GM12878 (cell line): ENCODE measurements at regions not wholly inside any gene's neighbourhood (a gene's known extent, or its start where the extent isn't known, plus 50 kb on each side); places are given as distances from the start of the nearest gene placed in this dataset.

ENCODE experiments used
- ATAC-seq: fragments of 200-7000 bp; cut with Tn5 transposase; 3 replicates; pipeline ENCODE4 v1.9.1; 2020; ENCODE audit warnings: mild to moderate bottlenecking, moderate library complexity
- BruUV-seq: library from RNA; stranded (reverse); fragments of 400-500 nt; replicated peaks from 2 replicates; lab custom pipeline; 2021; lab: Mats Ljungman, UMichigan
- CTCF ChIA-PET: fragments of 300-600 bp; sonication (Branson Sonifier 250); formaldehyde crosslinking; extraction: SDS; loops from one replicate; lab custom pipeline; 2021; ENCODE audit warnings: inconsistent platforms; lab: Yijun Ruan, JAX
- POLR2A ChIA-PET: fragments of 350-600 bp; formaldehyde crosslinking; extraction: SDS; loops from one replicate; lab custom pipeline; 2021; ENCODE audit warnings: inconsistent platforms; lab: Charles Lee
- RAD21 ChIA-PET: fragments of 300-600 bp; sonication (Branson Sonifier 250); formaldehyde crosslinking; loops from one replicate; lab custom pipeline; 2023; ENCODE audit warnings: antibody characterized with exemption; ENCODE audit not compliant: unreplicated experiment; lab: Charles Lee
- SMC1A ChIA-PET: fragments of 300-600 bp; sonication (Branson Sonifier 250); formaldehyde crosslinking; loops from one replicate; lab custom pipeline; 2023; ENCODE audit not compliant: unreplicated experiment, uncharacterized antibody; lab: Charles Lee
- DNase-seq: peaks from one replicate; pipeline ENCODE4 v3.0.0-alpha.2; 2011; ENCODE audit warnings: low read depth, low spot score
- FAIRE-seq: peaks from 3 replicates; lab custom pipeline; 2011; peaks lifted over from hg19 to GRCh38; lab: Jason Lieb, UNC
- H2AFZ ChIP-seq: 2 replicates; pipeline ENCODE4 v1.6.0; 2011; ENCODE audit warnings: low read depth, low read length, control low read depth; ENCODE audit not compliant: control insufficient read depth
- H3K27ac ChIP-seq: 2 replicates; pipeline ENCODE4 v1.5.1; 2011; ENCODE audit warnings: control low read depth; ENCODE audit not compliant: control insufficient read depth, insufficient read depth
- H3K27me3 ChIP-seq, 2 experiments: replicated peaks in 1 of 2; 2 replicates each; pipeline versions ENCODE4 v1.6.0 to v1.6.1; 2011; ENCODE audit warnings: low read length in 1 of 2; ENCODE audit not compliant: control insufficient read depth in 2 of 2, insufficient read depth in 2 of 2
- H3K36me3 ChIP-seq, 2 experiments: 2 replicates each; pipeline ENCODE4 v1.5.1; 2011; ENCODE audit warnings: low read length in 1 of 2; ENCODE audit not compliant: control insufficient read depth in 2 of 2, insufficient read depth in 2 of 2
- H3K4me1 ChIP-seq: 2 replicates; pipeline ENCODE4 v1.6.1; 2011; ENCODE audit warnings: mild to moderate bottlenecking, low read length, moderate library complexity, mixed read lengths; ENCODE audit not compliant: control insufficient read depth, insufficient read depth
- H3K4me2 ChIP-seq: 2 replicates; pipeline ENCODE4 v1.6.0; 2011; ENCODE audit warnings: control low read depth; ENCODE audit not compliant: control insufficient read depth, insufficient read depth
- H3K4me3 ChIP-seq: fragments of 200-600 bp; sonication (generic); 2 replicates; pipeline ENCODE4 v1.5.1; 2016
- H3K79me2 ChIP-seq: 2 replicates; pipeline ENCODE4 v1.6.0; 2011; ENCODE audit warnings: low read length; ENCODE audit not compliant: control insufficient read depth, insufficient read depth
- H3K9ac ChIP-seq: 2 replicates; pipeline ENCODE4 v1.8.0; 2011; ENCODE audit warnings: low read length, control low read depth, mixed read lengths; ENCODE audit not compliant: control insufficient read depth, insufficient read depth
- H3K9me3 ChIP-seq: replicated peaks from 3 replicates; pipeline ENCODE4 v1.5.1; 2011; ENCODE audit warnings: mild to moderate bottlenecking, low read length; ENCODE audit not compliant: control insufficient read depth, insufficient read depth
- H4K20me1 ChIP-seq: 2 replicates; pipeline ENCODE4 v1.6.0; 2011; ENCODE audit not compliant: control insufficient read depth, insufficient read depth
- ATF3 ChIP-seq: IDR thresholded peaks from 2 replicates; pipeline ENCODE4 v1.6.1; 2011; ENCODE audit warnings: low read depth, mild to moderate bottlenecking, low read length, moderate library complexity, borderline replicate concordance; ENCODE audit errors: extremely low read depth
- BACH1 ChIP-seq: fragments of 450-650 bp; IDR thresholded peaks from 2 replicates; pipeline ENCODE4 v1.6.1; 2017; ENCODE audit warnings: mild to moderate bottlenecking, borderline replicate concordance
- BMI1 ChIP-seq: fragments of 450-650 bp; IDR thresholded peaks from 2 replicates; pipeline ENCODE4 v1.6.1; 2016; ENCODE audit warnings: mild to moderate bottlenecking, moderate library complexity, borderline replicate concordance
- EGR1 ChIP-seq, 2 experiments: IDR thresholded peaks; 1 replicate in 1 of 2; 2 replicates in 1 of 2; pipeline ENCODE4 v1.6.1; 2011 to 2012; ENCODE audit warnings: low read depth in 2 of 2, low read length in 2 of 2, borderline replicate concordance in 1 of 2, mild to moderate bottlenecking in 1 of 2, moderate library complexity in 1 of 2
- HDGF ChIP-seq: fragments of 450-650 bp; IDR thresholded peaks from 2 replicates; pipeline ENCODE4 v1.6.1; 2016; ENCODE audit warnings: antibody characterized with exemption
- LARP7 ChIP-seq: fragments of 450-650 bp; IDR thresholded peaks from 2 replicates; pipeline ENCODE4 v1.6.1; 2017; ENCODE audit warnings: mild to moderate bottlenecking
- MEF2B ChIP-seq: fragments of 450-650 bp; IDR thresholded peaks from 2 replicates; pipeline ENCODE4 v1.6.1; 2018; ENCODE audit warnings: mild to moderate bottlenecking, moderate library complexity; ENCODE audit not compliant: partially characterized antibody, poor library complexity, severe bottlenecking
- NR2F1 ChIP-seq: fragments of 450-650 bp; conservative IDR thresholded peaks from 2 replicates; pipeline ENCODE4 v1.6.1; 2017; ENCODE audit warnings: mild to moderate bottlenecking
- SP1 ChIP-seq: IDR thresholded peaks from one replicate; pipeline ENCODE4 v1.6.1; 2011; ENCODE audit warnings: low read depth, low read length
- SPI1 ChIP-seq: IDR thresholded peaks from 2 replicates; pipeline ENCODE4 v1.6.1; 2011; ENCODE audit warnings: low read depth, mild to moderate bottlenecking, low read length, moderate library complexity, borderline replicate concordance; ENCODE audit not compliant: insufficient read depth
- TAF1 ChIP-seq: IDR thresholded peaks from 2 replicates; pipeline ENCODE4 v1.6.1; 2011; ENCODE audit warnings: mild to moderate bottlenecking, low read depth, low read length, borderline replicate concordance
- TARDBP ChIP-seq: IDR thresholded peaks from 2 replicates; pipeline ENCODE4 v1.6.1; 2016; ENCODE audit warnings: borderline replicate concordance
- ZNF384 ChIP-seq: IDR thresholded peaks from 2 replicates; pipeline ENCODE4 v1.6.1; 2012; ENCODE audit warnings: low read depth, mild to moderate bottlenecking, low read length, improper control_type of control experiment, borderline replicate concordance
- WGBS: methylation state at CpG from one replicate; pipeline ENCODE4 v1.1.6; 2016; ENCODE audit warnings: low lambda C conversion rate; ENCODE audit not compliant: insufficient replicate concordance, insufficient coverage; ENCODE audit errors: missing lambda C conversion rate; 5-methylcytosine and 5-hydroxymethylcytosine counted together
- in situ Hi-C: fragments of 300-500 bp; cut with MboI; formaldehyde crosslinking; loops from 9 replicates; pipeline ENCODE4 v1.14.3; 2018; ENCODE audit warnings: mixed read lengths
- intact Hi-C: fragments of 100-400 bp; cut with micrococcal nuclease; formaldehyde crosslinking; loops from one replicate; pipeline ENCODE4 v1.14.2; 2022; ENCODE audit not compliant: unreplicated experiment
- TF ChIP-seq, protein P1 (sequence below): IDR thresholded peaks from 2 replicates; pipeline ENCODE4 v1.6.1; 2011; ENCODE audit warnings: borderline replicate concordance, low read depth, mild to moderate bottlenecking, moderate library complexity, low read length; ENCODE audit not compliant: insufficient read depth, poor library complexity, severe bottlenecking
- TF ChIP-seq, protein P2 (sequence below): fragments of 450-650 bp; IDR thresholded peaks from 2 replicates; pipeline ENCODE4 v1.6.1; 2017; ENCODE audit warnings: low read depth, mild to moderate bottlenecking, moderate library complexity

GRCh38 chrX:20394451-20394850 is 127.7 kb upstream of the RPS6KA3 start:
- Histone ChIP-seq H3K4me3 (no peak overlapping the region), H2AFZ (no peak overlapping the region), H3K36me3 (no peaks in the 10 kb centered on the region), H3K9me3 (no peaks in the 10 kb centered on the region), H3K9ac (no peak overlapping the region), H4K20me1 (no peaks in the 10 kb centered on the region), H3K4me1 (no peaks in the 10 kb centered on the region), H3K79me2 (no peaks in the 10 kb centered on the region), H3K4me2 (no peak overlapping the region), H3K27ac (no peak overlapping the region), H3K27me3 (no peaks in the 10 kb centered on the region)
- TF ChIP-seq TARDBP (no peak), HDGF (no peak), BACH1 (no peak), ATF3 (no peak), TAF1 (no peak), LARP7 (no peak), NR2F1 (no peak)
- in situ Hi-C loops (no loop called here), intact Hi-C loops (no loop called here)
- DNase-seq = no peak
- FAIRE-seq = no peak
- ChIA-PET RAD21 (no interaction called here), POLR2A (no interaction called here), SMC1A (interaction anchor here (1.5 kb wide), 1 partner anchor 11 kb away, joined by 3 read pairs; no protein-coding TSS in a partner anchor), CTCF (no interaction called here)
- no TSS peak for BruUV-seq
- 73% methylated on average over 4 of the region's 4 CpGs for WGBS
- ATAC-seq = no peak

DNA sequence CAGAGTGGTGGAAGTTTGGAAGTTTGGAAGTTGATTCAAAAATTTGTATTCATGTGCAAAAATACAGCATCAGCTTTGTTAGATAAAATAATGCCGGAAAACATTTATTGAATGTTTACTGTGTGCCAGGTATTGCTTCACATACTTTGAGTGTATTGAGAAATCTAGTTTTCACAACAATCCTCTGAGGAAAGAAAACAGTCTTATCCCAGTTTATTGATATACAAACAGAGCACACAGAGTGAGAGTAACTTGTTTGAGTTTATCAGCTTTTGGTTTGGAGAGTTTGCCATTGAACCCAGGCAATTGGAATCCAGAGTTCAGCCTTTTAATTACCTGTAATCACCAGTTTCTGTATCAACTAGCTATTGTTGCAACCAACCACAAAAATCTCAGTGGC is 127.2 kb upstream of the RPS6KA3 start:
- Histone ChIP-seq H4K20me1 (no peaks in the 10 kb centered on the region), H3K27me3 (no peaks in the 10 kb centered on the region), H3K27ac (no peak overlapping the region), H3K36me3 (no peaks in the 10 kb centered on the region), H3K9ac (no peak overlapping the region), H3K4me3 (no peak overlapping the region), H3K79me2 (no peaks in the 10 kb centered on the region), H3K9me3 (no peaks in the 10 kb centered on the region), H3K4me1 (no peaks in the 10 kb centered on the region), H3K4me2 (no peak overlapping the region), H2AFZ (no peak overlapping the region)
- ATAC-seq (no peak), FAIRE-seq (no peak), DNase-seq (no peak)
- WGBS = 95% methylated on average over 1 of the region's 1 CpG
- SMC1A ChIA-PET = interaction anchor here (1.5 kb wide), 1 partner anchor 10 kb away, joined by 3 read pairs; no protein-coding TSS in a partner anchor
- CTCF ChIA-PET = interaction anchor here (0.7 kb wide), 1 partner anchor 504 kb away, joined by 3 read pairs; no protein-coding TSS in a partner anchor
- RAD21 ChIA-PET = no interaction called here
- intact Hi-C loops = no loop called here
- in situ Hi-C loops = no loop called here
- no TSS peak for BruUV-seq
- POLR2A ChIA-PET = no interaction called here
- no peak for TF ChIP-seq SPI1
- TF ChIP-seq BMI1 = no peak
- TF ChIP-seq, protein P1, sequence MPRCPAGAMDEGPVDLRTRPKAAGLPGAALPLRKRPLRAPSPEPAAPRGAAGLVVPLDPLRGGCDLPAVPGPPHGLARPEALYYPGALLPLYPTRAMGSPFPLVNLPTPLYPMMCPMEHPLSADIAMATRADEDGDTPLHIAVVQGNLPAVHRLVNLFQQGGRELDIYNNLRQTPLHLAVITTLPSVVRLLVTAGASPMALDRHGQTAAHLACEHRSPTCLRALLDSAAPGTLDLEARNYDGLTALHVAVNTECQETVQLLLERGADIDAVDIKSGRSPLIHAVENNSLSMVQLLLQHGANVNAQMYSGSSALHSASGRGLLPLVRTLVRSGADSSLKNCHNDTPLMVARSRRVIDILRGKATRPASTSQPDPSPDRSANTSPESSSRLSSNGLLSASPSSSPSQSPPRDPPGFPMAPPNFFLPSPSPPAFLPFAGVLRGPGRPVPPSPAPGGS = no peak
- no peak for TF ChIP-seq ZNF384
- TF ChIP-seq, protein P2, sequence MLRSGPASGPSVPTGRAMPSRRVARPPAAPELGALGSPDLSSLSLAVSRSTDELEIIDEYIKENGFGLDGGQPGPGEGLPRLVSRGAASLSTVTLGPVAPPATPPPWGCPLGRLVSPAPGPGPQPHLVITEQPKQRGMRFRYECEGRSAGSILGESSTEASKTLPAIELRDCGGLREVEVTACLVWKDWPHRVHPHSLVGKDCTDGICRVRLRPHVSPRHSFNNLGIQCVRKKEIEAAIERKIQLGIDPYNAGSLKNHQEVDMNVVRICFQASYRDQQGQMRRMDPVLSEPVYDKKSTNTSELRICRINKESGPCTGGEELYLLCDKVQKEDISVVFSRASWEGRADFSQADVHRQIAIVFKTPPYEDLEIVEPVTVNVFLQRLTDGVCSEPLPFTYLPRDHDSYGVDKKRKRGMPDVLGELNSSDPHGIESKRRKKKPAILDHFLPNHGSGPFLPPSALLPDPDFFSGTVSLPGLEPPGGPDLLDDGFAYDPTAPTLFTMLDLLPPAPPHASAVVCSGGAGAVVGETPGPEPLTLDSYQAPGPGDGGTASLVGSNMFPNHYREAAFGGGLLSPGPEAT = no peak
- no peak for TF ChIP-seq EGR1 (IDR thresholded peaks at IDR 0.05; ENCODE audit: borderline replicate concordance in 1 of 2, low read depth in 2 of 2, low read length in 2 of 2)
- TF ChIP-seq SP1 = no peak
- no peak for TF ChIP-seq MEF2B
